K562 (cell line): ENCODE measurements at regions not wholly inside any gene's neighbourhood (a gene's known extent, or its start where the extent isn't known, plus 50 kb on each side); places are given as distances from the start of the nearest gene placed in this dataset.

ENCODE experiments used
- ATAC-seq: fragments of 200-7000 bp; cut with Tn5 transposase; 3 replicates; pipeline ENCODE4 v1.9.1; 2020; ENCODE audit warnings: moderate library complexity
- BruUV-seq: library from RNA; stranded (reverse); fragments of 400-500 nt; replicated peaks from 2 replicates; lab custom pipeline; 2021; lab: Mats Ljungman, UMichigan
- CTCF ChIA-PET: fragments of 300-600 bp; formaldehyde crosslinking; extraction: SDS; loops from one replicate; lab custom pipeline; 2021; ENCODE audit warnings: low intra/inter-chr PET ratio; lab: Yijun Ruan, JAX
- POLR2A ChIA-PET: fragments of 300-600, 350-650 bp; sonication (Branson Sonifier 250); formaldehyde crosslinking; extraction: SDS; loops from one replicate; lab custom pipeline; 2021; ENCODE audit warnings: antibody characterized with exemption, inconsistent platforms; lab: Yijun Ruan, JAX
- DNase-seq, 4 experiments: peaks; one replicate each; pipeline versions ENCODE4 v3.0.0 to v3.0.0-alpha.2; 2011 to 2018; ENCODE audit warnings: low spot score in 3 of 4, mixed read lengths in 3 of 4; ENCODE audit errors: extremely low read depth in 1 of 4
- FAIRE-seq: peaks from 2 replicates; lab custom pipeline; 2011; peaks lifted over from hg19 to GRCh38; lab: Jason Lieb, UNC
- H2AFZ ChIP-seq: 2 replicates; pipeline ENCODE4 v1.6.0; 2011; ENCODE audit warnings: low read depth, low read length, control low read depth, inconsistent platforms
- H3K27ac ChIP-seq: fragments of 200-600 bp; 3 replicates; pipeline ENCODE4 v1.8.0; 2011; ENCODE audit warnings: low read depth, mild to moderate bottlenecking, control low read depth, inconsistent platforms, low read length, moderate library complexity, mixed read lengths; ENCODE audit errors: extremely low read depth
- H3K27me3 ChIP-seq, 2 experiments: fragments of 300-600 bp in 1 of 2; 2 replicates in 1 of 2; 3 replicates in 1 of 2; pipeline versions ENCODE4 v1.6.0 to v1.8.0; 2011; ENCODE audit warnings: inconsistent platforms in 2 of 2, low read length in 2 of 2, mild to moderate bottlenecking in 1 of 2, mixed read lengths in 1 of 2, moderate library complexity in 1 of 2; ENCODE audit not compliant: control insufficient read depth in 2 of 2, insufficient read depth in 2 of 2
- H3K36me3 ChIP-seq: fragments of 300-600 bp; 3 replicates; pipeline ENCODE4 v1.8.0; 2011; ENCODE audit warnings: mild to moderate bottlenecking, low read length, inconsistent platforms; ENCODE audit not compliant: control insufficient read depth, insufficient read depth
- H3K4me1 ChIP-seq, 2 experiments: fragments of 200-600 bp in 1 of 2; replicated peaks in 1 of 2; 2 replicates in 1 of 2; 3 replicates in 1 of 2; pipeline versions ENCODE4 v1.5.1 to v1.8.0; 2011; ENCODE audit warnings: inconsistent platforms in 2 of 2, low read length in 2 of 2, mild to moderate bottlenecking in 1 of 2, mixed read lengths in 1 of 2, moderate library complexity in 1 of 2; ENCODE audit not compliant: control insufficient read depth in 2 of 2, insufficient read depth in 2 of 2
- H3K4me2 ChIP-seq: 2 replicates; pipeline ENCODE4 v1.6.1; 2011; ENCODE audit warnings: low read length, control low read depth, inconsistent platforms, mixed read lengths; ENCODE audit not compliant: insufficient read depth
- H3K4me3 ChIP-seq: fragments of 200-600 bp; sonication (generic), shearing (Covaris generic); 2 replicates; pipeline ENCODE4 v1.5.1; 2016; ENCODE audit warnings: control low read depth, inconsistent platforms
- H3K79me2 ChIP-seq: fragments of 200-600 bp; 3 replicates; pipeline ENCODE4 v1.8.0; 2011; ENCODE audit warnings: low read length, inconsistent platforms; ENCODE audit not compliant: control insufficient read depth, insufficient read depth
- H3K9ac ChIP-seq, 2 experiments: 2 replicates each; pipeline versions ENCODE4 v1.6.0 to v1.6.1; 2011; ENCODE audit warnings: low read depth in 2 of 2, low read length in 2 of 2, control low read depth in 1 of 2, inconsistent platforms in 1 of 2, mild to moderate bottlenecking in 1 of 2, mixed read lengths in 1 of 2; ENCODE audit not compliant: insufficient read depth in 1 of 2
- H3K9me1 ChIP-seq: one replicate; pipeline ENCODE4 v1.6.0; 2011; ENCODE audit warnings: inconsistent platforms, mild to moderate bottlenecking, low read length, moderate library complexity; ENCODE audit not compliant: control insufficient read depth, insufficient read depth
- H3K9me3 ChIP-seq: replicated peaks from 2 replicates; pipeline ENCODE4 v1.5.1; 2011; ENCODE audit warnings: low read depth, low read length, inconsistent platforms; ENCODE audit not compliant: control insufficient read depth, insufficient read depth
- H4K20me1 ChIP-seq: replicated peaks from 2 replicates; pipeline ENCODE4 v1.6.1; 2011; ENCODE audit warnings: low read length, inconsistent platforms, mixed read lengths; ENCODE audit not compliant: control insufficient read depth, insufficient read depth
- KAT2B ChIP-seq: IDR thresholded peaks from one replicate; pipeline ENCODE4 v1.6.1; 2012; ENCODE audit warnings: low read depth, mild to moderate bottlenecking, control low read depth, inconsistent platforms, low read length, moderate library complexity
- SNIP1 ChIP-seq: fragments of 450-650 bp; IDR thresholded peaks from 2 replicates; pipeline ENCODE4 v1.7.1; 2017; ENCODE audit warnings: low read depth, mild to moderate bottlenecking
- YY1 ChIP-seq, 3 experiments: IDR thresholded peaks; 2 replicates each; pipeline ENCODE4 v1.6.1; 2011; ENCODE audit warnings: low read length in 2 of 3, mild to moderate bottlenecking in 2 of 3, moderate library complexity in 2 of 3, borderline replicate concordance in 1 of 3, control low read depth in 1 of 3, low read depth in 1 of 3; ENCODE audit not compliant: insufficient read depth in 3 of 3, insufficient replicate concordance in 2 of 3, control insufficient read depth in 1 of 3, insufficient read length in 1 of 3; ENCODE audit errors: extremely low read depth in 1 of 3
- ZNF76 ChIP-seq: fragments of 250-450 bp; sonication (Bioruptor Pico); IDR thresholded peaks from 2 replicates; pipeline ENCODE4 v1.4.0; 2020; ENCODE audit warnings: mild to moderate bottlenecking, moderate library complexity, borderline replicate concordance
- WGBS: fragments of 100-300 bp; shearing (Covaris generic); methylation state at CpG from one replicate; pipeline ENCODE4 v1.1.6; 2016; ENCODE audit warnings: low coverage, mixed read lengths; ENCODE audit not compliant: insufficient coverage; ENCODE audit errors: missing lambda C conversion rate; 5-methylcytosine and 5-hydroxymethylcytosine counted together
- in situ Hi-C: fragments of 300-500 bp; cut with MboI; formaldehyde crosslinking; loops from 4 replicates; pipeline ENCODE4 v1.15.0; 2018; ENCODE audit warnings: inconsistent platforms, mixed read lengths
- intact Hi-C: fragments of 100-400 bp; cut with micrococcal nuclease; formaldehyde crosslinking; loops from 2 replicates; pipeline ENCODE4 v1.14.2; 2022
- TF ChIP-seq, protein P1 (sequence below): fragments of 450-650 bp; IDR thresholded peaks from 2 replicates; pipeline ENCODE4 v1.6.1; 2016; ENCODE audit warnings: missing biosample characterization, missing genetic modification characterization
- TF ChIP-seq, protein P2 (sequence below): fragments of 450-650 bp; conservative IDR thresholded peaks from 2 replicates; pipeline ENCODE4 v1.6.1; 2016; ENCODE audit warnings: missing genetic modification characterization, low read depth, mild to moderate bottlenecking, control low read depth, missing compliant biosample characterization
- TF ChIP-seq, protein P3 (sequence below), 2 experiments: fragments of 450-650 bp in 1 of 2; IDR thresholded peaks; 2 replicates each; pipeline ENCODE4 v1.6.1; 2011 to 2017; ENCODE audit warnings: low read depth in 2 of 2, antibody characterized with exemption in 1 of 2, borderline replicate concordance in 1 of 2, low read length in 1 of 2, mild to moderate bottlenecking in 1 of 2, mixed read lengths in 1 of 2; ENCODE audit not compliant: control insufficient read depth in 1 of 2

DNA sequence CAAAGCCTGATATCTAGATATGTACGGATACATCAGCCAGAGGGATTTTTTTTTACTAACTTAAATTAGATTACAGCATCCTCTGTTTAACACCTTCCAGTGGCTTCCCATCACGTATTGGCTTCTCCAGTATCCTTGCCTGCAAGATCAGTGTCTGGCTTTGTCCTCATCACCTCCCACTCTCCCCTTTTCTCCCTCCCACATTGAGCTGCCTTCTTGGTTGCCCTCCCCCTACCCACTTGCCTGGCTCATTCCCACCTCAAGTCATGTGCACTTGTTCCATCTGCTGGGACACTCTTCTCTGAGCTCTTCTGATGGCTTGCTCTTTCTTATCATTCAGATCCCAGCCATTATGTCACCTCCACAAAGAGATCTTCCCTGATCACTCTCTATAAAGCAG lies 75.9 kb upstream of the NALF2 start:
- no peaks in the 10 kb centered on the region for H3K4me1 ChIP-seq
- in situ Hi-C loops, result no loop called here
- H3K79me2 ChIP-seq, result no peaks in the 10 kb centered on the region
- ChIA-PET POLR2A (no interaction called here), CTCF (no interaction called here)
- ATAC-seq (no peak), DNase-seq (no peak), FAIRE-seq (no peak)
- TF ChIP-seq SNIP1, result no peak
- no peak overlapping the region for H3K4me3 ChIP-seq
- H3K4me2 ChIP-seq, result no peak overlapping the region
- no peak overlapping the region for H2AFZ ChIP-seq
- H3K27me3 ChIP-seq, result no peaks in the 10 kb centered on the region
- WGBS, result 0% methylated on average over 1 of the region's 2 CpGs
- H3K9me3 ChIP-seq, result no peaks in the 10 kb centered on the region
- H3K9ac ChIP-seq, result no peak overlapping the region
- intact Hi-C loops, result loop anchor here (10.0 kb wide), 1 partner anchor 607 kb away; no protein-coding TSS in a partner anchor
- H3K27ac ChIP-seq, result no peak overlapping the region
- no peaks in the 10 kb centered on the region for H3K9me1 ChIP-seq
- no peaks in the 10 kb centered on the region for H3K36me3 ChIP-seq
- no peaks in the 10 kb centered on the region for H4K20me1 ChIP-seq
- BruUV-seq, result no TSS peak

DNA sequence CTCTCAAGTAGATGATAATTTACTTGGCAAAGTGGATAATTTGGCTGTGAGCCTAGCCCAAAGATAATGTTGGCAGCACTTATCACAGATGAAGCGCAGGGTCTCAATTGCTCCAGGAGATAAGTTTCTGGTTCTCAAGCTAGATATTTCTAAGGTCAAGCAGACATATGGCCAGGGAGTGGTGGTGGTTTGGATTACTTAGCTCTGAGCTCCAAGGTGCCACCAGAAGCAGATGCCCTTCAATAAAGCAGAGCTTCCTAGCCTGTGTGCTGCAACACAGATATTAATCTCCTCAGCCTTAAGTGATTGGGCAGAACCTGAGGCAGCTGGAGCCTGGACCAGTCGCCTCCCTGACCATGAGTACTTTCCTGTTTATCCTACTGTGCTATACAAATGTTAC lies 79.2 kb upstream of the NALF2 start:
- intact Hi-C loops (loop anchor here (10.0 kb wide), 1 partner anchor 610 kb away; no protein-coding TSS in a partner anchor), in situ Hi-C loops (no loop called here)
- Histone ChIP-seq H3K79me2 (no peaks in the 10 kb centered on the region), H3K9ac (no peak overlapping the region), H3K9me3 (no peaks in the 10 kb centered on the region), H2AFZ (no peak overlapping the region), H3K27ac (no peak overlapping the region), H3K4me3 (no peak overlapping the region), H3K9me1 (no peaks in the 10 kb centered on the region), H3K4me1 (no peaks in the 10 kb centered on the region), H3K27me3 (no peaks in the 10 kb centered on the region), H3K36me3 (no peaks in the 10 kb centered on the region), H4K20me1 (no peaks in the 10 kb centered on the region), H3K4me2 (no peak overlapping the region)
- no peak for FAIRE-seq
- no TSS peak for BruUV-seq
- WGBS, result 0% methylated on average over 2 of the region's 2 CpGs
- no peak for ATAC-seq
- no peak for DNase-seq
- ChIA-PET POLR2A (no interaction called here), CTCF (no interaction called here)
- TF ChIP-seq, protein P1, sequence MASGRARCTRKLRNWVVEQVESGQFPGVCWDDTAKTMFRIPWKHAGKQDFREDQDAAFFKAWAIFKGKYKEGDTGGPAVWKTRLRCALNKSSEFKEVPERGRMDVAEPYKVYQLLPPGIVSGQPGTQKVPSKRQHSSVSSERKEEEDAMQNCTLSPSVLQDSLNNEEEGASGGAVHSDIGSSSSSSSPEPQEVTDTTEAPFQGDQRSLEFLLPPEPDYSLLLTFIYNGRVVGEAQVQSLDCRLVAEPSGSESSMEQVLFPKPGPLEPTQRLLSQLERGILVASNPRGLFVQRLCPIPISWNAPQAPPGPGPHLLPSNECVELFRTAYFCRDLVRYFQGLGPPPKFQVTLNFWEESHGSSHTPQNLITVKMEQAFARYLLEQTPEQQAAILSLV, result no peak
- TF ChIP-seq YY1 (IDR thresholded peaks at IDR 0.05; ENCODE audit: borderline replicate concordance in 1 of 3, control insufficient read depth in 1 of 3, extremely low read depth in 1 of 3, insufficient read depth in 3 of 3, insufficient read length in 1 of 3, insufficient replicate concordance in 2 of 3, low read depth in 1 of 3, low read length in 2 of 3) (no peak), KAT2B (no peak), ZNF76 (CRISPR knock-in tag) (no peak)
- TF ChIP-seq, protein P2, sequence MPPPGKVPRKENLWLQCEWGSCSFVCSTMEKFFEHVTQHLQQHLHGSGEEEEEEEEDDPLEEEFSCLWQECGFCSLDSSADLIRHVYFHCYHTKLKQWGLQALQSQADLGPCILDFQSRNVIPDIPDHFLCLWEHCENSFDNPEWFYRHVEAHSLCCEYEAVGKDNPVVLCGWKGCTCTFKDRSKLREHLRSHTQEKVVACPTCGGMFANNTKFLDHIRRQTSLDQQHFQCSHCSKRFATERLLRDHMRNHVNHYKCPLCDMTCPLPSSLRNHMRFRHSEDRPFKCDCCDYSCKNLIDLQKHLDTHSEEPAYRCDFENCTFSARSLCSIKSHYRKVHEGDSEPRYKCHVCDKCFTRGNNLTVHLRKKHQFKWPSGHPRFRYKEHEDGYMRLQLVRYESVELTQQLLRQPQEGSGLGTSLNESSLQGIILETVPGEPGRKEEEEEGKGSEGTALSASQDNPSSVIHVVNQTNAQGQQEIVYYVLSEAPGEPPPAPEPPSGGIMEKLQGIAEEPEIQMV, result no peak
- TF ChIP-seq, protein P3, sequence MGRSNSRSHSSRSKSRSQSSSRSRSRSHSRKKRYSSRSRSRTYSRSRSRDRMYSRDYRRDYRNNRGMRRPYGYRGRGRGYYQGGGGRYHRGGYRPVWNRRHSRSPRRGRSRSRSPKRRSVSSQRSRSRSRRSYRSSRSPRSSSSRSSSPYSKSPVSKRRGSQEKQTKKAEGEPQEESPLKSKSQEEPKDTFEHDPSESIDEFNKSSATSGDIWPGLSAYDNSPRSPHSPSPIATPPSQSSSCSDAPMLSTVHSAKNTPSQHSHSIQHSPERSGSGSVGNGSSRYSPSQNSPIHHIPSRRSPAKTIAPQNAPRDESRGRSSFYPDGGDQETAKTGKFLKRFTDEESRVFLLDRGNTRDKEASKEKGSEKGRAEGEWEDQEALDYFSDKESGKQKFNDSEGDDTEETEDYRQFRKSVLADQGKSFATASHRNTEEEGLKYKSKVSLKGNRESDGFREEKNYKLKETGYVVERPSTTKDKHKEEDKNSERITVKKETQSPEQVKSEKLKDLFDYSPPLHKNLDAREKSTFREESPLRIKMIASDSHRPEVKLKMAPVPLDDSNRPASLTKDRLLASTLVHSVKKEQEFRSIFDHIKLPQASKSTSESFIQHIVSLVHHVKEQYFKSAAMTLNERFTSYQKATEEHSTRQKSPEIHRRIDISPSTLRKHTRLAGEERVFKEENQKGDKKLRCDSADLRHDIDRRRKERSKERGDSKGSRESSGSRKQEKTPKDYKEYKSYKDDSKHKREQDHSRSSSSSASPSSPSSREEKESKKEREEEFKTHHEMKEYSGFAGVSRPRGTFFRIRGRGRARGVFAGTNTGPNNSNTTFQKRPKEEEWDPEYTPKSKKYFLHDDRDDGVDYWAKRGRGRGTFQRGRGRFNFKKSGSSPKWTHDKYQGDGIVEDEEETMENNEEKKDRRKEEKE (IDR thresholded peaks at IDR 0.05; ENCODE audit: borderline replicate concordance in 1 of 2, control insufficient read depth in 1 of 2, low read depth in 2 of 2, low read length in 1 of 2), result no peak
